ENCODE measurements at regions not wholly inside any gene's neighbourhood (a gene's known extent, or its start where the extent isn't known, plus 50 kb on each side); places are given as distances from the start of the nearest gene placed in this dataset.

- TF ChIP-seq FOXP2 (optimal IDR thresholded peaks at IDR 0.05; ENCODE audit: borderline replicate concordance, extremely low read depth, extremely low read length, insufficient read depth), result no peak
- TF ChIP-seq REST (IDR thresholded peaks at IDR 0.05; ENCODE audit: insufficient read depth in 1 of 2, low read depth in 2 of 2, low read length in 2 of 2), result no peak
- no peak for TF ChIP-seq POLR2AphosphoS5 (IDR thresholded peaks at IDR 0.05; ENCODE audit: low read depth, low read length)
These were observed 183.9 kb upstream of the CNOT2 start for GRCh38 chr12:70059373-70059772.

GRCh38 chr12:70060634-70061033 lies 182.6 kb upstream of the CNOT2 start:
- no peak for TF ChIP-seq POLR2AphosphoS5 (IDR thresholded peaks at IDR 0.05; ENCODE audit: low read depth, low read length)
- TF ChIP-seq REST (IDR thresholded peaks at IDR 0.05; ENCODE audit: insufficient read depth in 1 of 2, low read depth in 2 of 2, low read length in 2 of 2), result no peak
- no peak for TF ChIP-seq TAF1 (IDR thresholded peaks at IDR 0.05; ENCODE audit: borderline replicate concordance, insufficient read depth, low read length)
- TF ChIP-seq SIN3A (IDR thresholded peaks at IDR 0.05; ENCODE audit: borderline replicate concordance, insufficient read depth, low read length), result no peak
- TF ChIP-seq FOXP2 (optimal IDR thresholded peaks at IDR 0.05; ENCODE audit: borderline replicate concordance, extremely low read depth, extremely low read length, insufficient read depth), result no peak

- TF ChIP-seq FOXP2 (optimal IDR thresholded peaks at IDR 0.05; ENCODE audit: borderline replicate concordance, extremely low read depth, extremely low read length, insufficient read depth) (no peak), SIN3A (IDR thresholded peaks at IDR 0.05; ENCODE audit: borderline replicate concordance, insufficient read depth, low read length) (no peak), POLR2AphosphoS5 (IDR thresholded peaks at IDR 0.05; ENCODE audit: low read depth, low read length) (no peak), TAF1 (IDR thresholded peaks at IDR 0.05; ENCODE audit: borderline replicate concordance, insufficient read depth, low read length) (no peak), REST (IDR thresholded peaks at IDR 0.05; ENCODE audit: insufficient read depth in 1 of 2, low read depth in 2 of 2, low read length in 2 of 2) (no peak)
These were observed 174.5 kb upstream of the CNOT2 start for GRCh38 chr12:70068743-70069142.

GRCh38 chr12:70069221-70070105 lies 173.8 kb upstream of the CNOT2 start:
- no peak for TF ChIP-seq TAF1 (IDR thresholded peaks at IDR 0.05; ENCODE audit: borderline replicate concordance, insufficient read depth, low read length)

- TF ChIP-seq REST (IDR thresholded peaks at IDR 0.05; ENCODE audit: insufficient read depth in 1 of 2, low read depth in 2 of 2, low read length in 2 of 2), result no peak
- no peak for TF ChIP-seq FOXP2 (optimal IDR thresholded peaks at IDR 0.05; ENCODE audit: borderline replicate concordance, extremely low read depth, extremely low read length, insufficient read depth)
- TF ChIP-seq TAF1 (IDR thresholded peaks at IDR 0.05; ENCODE audit: borderline replicate concordance, insufficient read depth, low read length), result no peak
- TF ChIP-seq SIN3A (IDR thresholded peaks at IDR 0.05; ENCODE audit: borderline replicate concordance, insufficient read depth, low read length), result no peak
- TF ChIP-seq POLR2AphosphoS5 (IDR thresholded peaks at IDR 0.05; ENCODE audit: low read depth, low read length), result no peak
These were observed 172.7 kb upstream of the CNOT2 start for GRCh38 chr12:70070494-70071007.
